GM19438 (cell line): ENCODE measurements at regions not wholly inside any gene's neighbourhood (a gene's known extent, or its start where the extent isn't known, plus 50 kb on each side); places are given as distances from the start of the nearest gene placed in this dataset.

Experiments
- ATAC-seq: cut with Tn5 transposase; IDR thresholded peaks from one replicate; pipeline ENCODE4 v1.9.1; 2021; ENCODE audit warnings: low read depth; ENCODE audit not compliant: unreplicated experiment

DNA sequence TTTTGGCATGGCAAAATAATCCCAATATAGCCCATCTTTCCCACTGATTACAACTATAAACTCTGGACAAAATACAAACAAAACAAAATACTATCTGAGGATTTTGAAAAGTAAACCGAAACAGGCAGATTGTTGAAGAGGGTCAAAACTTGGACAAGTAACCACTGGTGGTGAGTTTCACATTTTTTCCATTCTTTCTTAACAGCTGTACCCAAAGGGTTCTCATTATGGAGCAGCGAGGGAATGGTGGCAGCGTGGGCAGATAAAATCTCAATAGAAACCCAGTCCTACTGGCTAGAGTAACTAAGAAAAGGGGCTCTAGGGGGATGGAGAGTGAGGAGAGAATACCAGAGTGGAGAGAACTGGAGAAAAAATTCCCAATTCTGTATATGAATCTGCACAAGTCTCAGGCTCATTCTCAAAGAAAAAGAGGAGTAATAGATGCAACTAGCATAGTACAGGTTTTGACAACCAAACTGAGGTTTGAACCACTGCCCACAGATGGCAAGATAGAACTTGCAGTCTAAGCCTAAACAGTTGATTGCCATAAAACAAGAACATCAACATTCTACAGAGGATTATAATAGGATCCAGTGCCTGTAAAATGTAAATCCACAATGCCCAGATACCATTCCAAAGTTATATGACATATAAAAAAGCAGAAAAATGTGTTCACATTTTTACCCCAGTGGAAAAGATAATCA, 284.5 kb downstream of the KCNRG start:
- no peak for ATAC-seq

DNA sequence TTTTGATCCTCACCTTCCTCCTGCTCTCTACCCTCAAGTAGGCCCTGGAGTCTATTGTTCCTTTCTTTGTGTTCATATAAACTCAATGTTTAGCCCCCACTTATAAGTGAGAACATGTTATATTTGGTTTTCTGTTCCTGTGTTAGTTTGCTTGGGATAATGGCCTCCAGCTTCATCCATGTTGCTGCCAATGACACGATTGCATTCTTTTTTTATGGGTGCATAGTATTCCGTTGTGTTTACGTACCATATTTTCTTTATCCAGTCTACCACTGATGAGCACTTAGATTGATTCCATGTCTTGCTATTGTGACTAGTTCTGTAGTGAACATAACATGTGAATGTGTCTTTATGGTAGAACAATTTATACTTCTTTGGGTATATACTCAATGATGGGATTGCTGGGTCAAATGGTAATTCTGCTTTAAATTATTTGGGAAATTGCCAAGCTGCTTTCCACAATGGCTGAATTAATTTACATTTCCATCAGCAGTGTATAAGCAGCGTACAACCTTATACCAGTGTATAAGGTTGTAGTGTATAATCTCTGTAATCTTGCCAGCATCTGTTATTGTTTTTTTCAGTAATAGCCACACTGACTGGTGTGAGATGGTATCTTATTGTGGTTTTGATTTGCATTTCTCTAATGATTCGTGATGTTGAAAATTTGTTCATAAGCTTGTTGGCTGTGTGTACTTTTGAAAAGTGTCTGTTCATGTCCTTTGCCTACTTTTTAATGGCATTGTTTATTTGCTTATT, 288.9 kb downstream of the KCNRG start:
- ATAC-seq: no peak

DNA sequence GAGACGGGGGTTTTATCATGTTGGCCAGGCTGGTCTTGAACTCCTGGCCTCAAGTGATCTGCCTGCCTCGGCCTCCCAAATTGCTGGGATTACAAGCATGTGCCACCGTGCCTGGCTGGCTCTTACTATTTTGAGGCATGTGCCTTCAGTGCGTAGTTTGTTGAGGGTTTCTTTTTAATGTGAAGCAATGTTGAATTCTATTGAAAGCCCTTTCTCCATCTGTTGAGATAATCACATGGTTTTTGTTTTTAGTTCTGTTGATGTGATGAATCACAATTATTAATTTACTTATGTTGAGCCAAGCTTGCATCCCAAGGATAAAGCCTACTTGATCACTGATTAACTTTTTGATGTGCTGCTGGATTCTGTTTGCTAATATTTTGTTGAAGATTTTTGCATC, 290.9 kb downstream of the KCNRG start:
- ATAC-seq: no peak

DNA sequence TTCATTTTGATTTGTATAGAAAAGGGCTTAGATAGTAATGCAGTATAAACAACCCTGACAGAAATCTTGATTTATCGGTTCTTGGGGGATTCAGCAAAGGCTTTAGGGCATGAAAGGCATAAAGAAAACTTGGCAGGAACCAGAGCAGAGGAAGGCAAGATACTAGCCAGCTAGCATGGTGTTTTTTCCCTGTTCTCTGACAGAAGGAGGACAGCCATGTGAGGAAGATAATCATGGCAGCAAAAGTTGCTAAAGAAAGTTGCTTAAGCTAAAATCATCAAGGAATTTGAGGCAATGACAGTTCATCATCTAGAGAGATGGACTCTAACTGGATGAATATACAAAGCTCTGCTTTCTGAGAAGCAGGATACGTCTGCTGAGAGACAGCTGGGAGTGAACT, 294.1 kb downstream of the KCNRG start:
- no peak for ATAC-seq

DNA sequence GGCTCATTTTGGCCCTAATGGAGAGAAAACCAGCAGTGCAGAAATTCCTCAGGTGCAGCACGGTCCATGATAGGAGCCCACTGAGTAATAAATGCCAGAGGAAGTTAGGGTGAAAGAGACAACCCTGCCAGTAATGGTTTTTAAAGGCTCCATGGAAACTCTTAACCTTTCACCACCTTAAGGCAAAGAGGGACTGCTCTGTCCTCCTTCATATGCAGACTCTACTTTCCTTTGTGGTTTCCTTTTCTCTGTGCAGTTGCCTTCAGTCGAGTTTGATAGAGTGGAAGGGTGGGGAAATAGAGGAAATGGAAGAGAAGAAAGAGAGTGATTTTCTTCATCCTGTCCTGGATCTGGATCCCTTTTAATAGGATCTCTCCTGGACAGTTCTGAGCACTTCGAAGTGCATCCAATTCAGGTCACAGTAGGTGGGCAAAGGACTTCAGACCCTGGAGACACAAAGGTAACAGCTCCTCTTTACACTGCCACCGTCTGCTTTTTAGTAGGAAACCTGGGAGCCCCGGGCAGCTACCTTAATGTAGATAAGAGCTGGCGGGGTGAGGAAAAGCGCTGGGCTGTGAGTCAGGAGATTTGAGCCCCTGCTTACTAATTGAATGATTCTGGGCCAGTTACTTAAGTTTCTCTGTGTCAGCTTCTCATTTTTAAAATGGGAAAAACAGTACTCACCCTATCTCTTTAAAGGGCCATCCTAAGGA, 294.8 kb downstream of the KCNRG start:
- no peak for ATAC-seq

DNA sequence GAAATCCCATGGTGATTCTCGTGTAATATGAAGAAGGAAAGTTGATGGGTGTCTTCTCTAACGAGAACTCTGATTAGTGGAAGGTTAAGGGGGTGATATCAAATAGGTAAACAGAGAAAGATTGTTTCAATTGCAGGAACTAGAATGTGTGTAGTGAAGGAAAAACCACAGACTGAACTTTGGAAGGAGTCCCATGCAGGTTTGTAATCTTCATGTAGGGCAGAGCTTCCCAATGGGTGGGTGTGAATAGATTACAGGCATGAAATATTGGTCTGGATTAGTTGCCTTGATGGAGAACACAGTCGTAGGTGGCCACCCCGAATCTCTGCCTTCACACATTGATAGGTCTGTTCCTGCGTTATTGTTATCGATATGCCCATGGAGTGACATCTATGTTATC, 295.5 kb downstream of the KCNRG start:
- no peak for ATAC-seq

DNA sequence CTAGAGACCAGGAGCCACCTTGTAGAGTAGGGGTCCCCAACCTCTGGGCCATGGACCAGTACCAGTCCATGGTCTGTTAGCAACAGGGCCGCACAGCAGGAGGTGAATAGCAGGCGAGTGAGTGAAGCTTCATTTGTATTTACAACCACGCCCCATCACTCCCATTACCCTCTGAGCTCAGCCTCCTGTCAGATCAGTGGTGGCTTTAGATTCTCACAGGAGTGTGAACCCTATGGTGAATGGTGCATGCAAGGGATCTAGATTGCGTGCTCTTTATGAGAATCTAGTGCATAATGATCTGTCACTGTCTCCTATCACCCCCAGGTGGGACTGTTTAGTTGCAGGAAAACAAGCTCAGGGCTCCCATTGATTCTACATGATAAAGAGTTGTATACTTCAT, 303.6 kb downstream of the KCNRG start:
- no peak for ATAC-seq

DNA sequence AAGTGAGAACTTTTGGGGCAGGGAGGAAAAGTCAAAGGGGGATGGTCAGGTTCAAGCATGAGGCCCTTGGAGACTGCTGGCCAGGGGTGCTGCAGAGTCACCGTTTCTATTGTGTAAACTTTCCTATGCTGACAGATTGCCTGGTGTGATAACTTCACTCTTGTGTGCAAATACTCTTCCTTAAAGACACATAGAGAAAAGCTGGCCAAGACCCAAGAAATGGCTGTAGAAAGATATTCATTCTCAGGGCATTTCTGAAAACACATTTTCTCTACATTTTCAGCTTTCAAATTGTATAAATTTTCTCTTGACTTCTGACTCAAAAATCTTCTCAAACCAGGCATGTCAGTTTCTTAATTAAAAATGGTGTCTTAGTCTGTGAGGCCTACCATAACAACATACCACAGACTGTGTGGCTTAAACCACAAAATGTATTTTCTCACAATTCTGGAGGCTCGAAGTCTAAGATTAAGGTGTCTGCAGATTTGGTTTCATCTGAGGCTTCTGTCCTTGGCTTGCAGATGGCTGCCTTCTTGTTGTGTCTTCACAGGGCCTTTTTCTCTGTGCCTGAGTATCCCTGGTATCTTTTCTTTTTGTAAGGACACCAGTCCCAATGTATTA, 304.5 kb downstream of the KCNRG start:
- no peak for ATAC-seq

DNA sequence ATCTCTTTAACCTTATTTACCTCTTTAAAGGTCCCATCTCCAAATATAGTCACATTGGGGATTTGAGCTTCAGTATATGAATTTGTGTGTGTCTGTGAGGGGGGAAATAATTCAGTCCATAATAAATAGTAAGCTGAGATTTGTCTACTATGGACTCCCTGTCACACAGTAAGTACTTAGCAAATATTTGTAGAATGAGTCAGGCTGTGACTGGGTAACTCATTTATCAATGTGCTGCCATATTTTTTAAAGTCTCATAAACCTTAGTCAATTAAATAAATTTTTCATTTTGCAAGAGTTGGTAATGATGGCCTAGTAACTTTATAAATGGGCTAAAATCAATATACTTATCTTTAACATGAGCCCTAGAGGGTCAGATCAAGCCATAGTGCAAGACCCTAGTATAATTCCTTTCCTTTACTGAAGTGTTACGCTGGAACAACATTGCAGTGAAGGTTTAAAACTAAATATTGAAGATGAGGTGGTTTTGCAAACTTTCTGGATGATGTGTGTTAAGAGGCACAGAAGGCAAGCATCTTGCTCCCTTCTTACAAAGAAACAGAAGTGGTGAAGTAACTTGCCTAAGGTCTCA, 305.1 kb downstream of the KCNRG start:
- ATAC-seq: no peak

DNA sequence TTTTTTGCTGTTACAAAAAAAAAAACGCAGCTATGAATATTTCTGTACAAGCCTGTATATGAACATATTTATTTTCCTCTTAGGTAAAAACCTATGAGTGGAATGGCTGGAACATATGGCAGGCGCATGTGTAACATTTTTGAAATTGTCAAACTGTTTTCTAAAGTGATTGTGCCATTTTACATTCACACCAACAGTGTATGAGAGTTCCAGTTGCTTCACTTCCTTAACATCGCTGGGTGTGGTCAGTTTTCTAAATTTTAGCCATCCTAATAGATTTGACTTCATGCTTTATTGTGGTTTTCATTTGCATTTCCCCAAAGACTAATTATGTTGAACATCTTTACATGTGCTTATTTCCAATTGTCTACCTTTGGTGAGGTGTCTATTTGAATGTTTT, 306.8 kb downstream of the KCNRG start:
- no peak for ATAC-seq

DNA sequence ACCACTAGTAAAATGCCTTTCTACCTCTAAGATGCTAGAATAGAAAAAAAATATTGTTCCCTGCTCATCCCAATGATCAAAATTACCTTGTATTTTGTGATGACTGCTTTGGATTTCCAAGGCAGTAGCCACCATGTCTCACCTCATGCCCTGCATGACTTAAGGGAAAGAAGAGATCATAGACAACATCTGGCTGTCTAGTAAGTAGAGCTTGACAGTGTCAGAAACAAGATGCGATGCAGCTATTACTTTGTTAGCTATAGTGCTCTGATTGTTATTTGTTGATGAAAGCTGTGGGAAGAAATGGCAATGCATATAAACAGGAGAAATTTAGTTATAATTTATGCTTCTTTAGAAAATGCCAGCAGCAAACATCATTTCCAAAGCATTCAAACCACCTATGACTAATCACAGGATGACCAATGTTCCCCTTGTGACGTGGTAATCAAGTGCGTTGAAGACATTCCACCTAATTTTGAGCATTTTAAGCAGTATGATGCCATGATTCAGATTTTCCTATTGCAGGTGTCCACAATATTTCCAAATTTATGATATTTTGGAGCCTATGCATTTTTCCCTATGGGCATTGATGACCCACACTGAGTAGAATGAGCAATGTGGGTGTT, 308.3 kb downstream of the KCNRG start:
- no peak for ATAC-seq

DNA sequence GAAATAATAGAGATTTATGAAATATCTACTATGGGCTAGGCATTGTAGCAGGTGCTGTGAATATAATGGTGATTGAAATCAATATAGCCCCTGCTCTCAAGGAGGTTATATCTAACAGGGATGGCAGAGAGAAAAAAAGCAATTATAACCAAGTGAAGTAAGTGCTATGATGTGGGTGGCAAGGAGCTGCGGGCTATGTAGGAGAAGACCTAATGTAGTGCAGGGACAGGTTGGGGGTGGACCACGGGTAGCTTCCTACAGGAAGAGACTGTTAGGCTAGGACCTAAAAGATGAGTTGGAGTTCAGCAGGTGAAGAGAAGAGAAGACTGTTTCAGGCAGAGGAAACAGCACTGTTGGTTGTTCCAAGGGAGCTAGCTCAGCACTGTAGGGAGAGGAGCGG, 311.0 kb downstream of the KCNRG start:
- ATAC-seq: no peak

DNA sequence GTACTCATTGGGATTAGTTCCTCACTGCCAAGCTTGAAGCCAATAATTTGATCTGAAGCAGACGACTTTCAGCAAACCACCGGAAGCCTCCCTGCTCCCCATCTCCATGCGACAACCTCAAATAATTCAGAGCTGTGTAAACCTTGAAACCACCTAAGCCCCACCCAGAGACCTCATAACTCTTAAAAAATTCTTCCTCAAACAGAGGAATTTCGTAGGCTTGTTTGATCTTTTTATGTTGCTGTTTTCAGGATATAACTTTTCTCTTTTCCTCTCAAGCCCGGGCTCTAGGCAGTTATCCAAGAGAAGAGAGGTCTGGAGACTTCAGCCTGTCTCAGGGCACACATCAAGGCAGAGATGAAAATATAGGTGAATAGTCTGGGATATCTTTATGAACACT, 311.6 kb downstream of the KCNRG start:
- ATAC-seq: no peak

DNA sequence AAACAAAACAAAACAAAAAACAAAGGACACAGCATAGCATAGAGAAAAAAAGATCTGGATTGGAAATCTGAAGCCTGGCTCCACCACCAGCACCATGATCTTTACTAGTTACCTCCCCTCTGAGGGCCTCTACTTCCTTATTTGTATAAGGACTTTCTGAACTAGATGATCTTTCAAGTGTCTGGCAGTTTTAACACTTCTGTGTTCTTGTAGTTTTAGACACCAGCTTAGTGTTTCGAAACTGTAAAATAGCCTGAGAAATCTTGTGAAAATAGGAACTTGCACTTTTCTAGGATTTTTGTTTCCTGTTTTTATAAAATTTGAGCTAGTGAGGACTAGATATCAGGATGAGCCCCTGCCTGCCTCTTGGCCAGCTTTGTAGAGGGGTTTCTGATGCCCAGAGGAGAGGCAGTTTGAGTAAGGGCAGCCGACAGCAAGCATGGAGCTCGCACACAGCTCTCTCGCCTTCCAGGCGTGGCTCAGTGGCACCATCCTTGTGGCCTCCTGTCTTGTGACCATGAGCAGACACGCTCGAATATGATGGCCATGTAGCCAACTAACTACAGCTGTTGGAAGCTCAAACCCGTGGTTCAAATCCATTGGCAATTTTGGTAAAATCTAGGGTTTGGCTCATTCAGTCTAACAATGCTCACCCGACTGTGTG, 319.0 kb downstream of the KCNRG start:
- no peak for ATAC-seq

DNA sequence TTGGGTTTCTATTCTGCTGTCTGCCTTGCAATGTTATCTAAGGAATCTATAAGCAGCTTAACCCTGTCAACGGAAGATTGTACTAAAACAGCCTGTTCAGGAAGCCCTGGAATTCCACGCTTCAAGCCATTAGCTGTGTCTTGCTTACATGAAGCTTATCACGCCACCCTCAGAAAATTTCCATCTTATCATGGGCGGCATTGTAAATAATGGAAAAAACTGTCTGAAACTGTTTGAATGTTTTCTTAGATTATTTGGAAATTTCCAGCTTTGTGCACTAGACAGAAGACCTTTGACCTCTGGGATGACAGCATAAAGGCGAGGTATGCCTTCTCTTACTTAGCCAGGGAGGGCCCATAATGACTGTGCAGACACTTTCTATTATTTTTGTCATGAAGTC, 319.7 kb downstream of the KCNRG start:
- no peak for ATAC-seq

DNA sequence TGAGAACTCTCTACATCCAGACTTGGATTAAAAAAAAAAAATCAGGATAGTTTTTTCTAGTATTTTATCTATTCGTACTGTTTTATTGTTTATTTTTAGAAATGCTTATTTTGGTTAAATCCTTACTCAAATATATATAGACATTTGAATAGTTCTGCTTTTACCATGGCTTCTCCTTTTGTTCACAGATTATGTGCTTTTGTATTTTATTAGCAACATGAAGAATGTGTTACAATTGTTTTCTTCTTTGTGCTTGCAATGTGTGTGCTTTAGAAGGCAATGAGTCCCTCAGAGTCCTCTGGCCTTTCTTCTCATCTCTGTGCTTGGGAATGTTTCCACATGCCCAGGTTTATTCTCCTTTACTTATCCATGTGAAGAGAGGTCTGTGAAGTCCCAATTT, 324.0 kb downstream of the KCNRG start:
- no peak for ATAC-seq

DNA sequence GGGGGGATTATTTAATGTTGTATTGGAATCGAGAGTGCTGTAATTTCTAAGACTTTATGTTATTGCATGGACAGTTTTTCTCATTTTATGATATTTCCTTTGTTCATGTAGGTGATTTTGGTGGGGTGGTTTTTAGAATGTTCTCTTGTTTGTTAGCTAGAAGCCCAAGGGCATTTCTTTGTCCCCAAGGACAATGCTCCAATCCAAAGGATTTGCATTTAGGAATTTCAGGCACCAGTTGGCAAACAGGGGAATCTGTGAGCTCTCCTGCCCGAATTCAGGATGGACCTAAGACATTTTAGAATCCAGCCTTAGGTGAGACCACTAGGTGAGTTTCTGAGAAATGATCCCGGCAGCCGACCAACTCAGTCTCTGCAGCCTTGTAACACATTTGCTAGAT, 324.9 kb downstream of the KCNRG start:
- ATAC-seq: no peak

DNA sequence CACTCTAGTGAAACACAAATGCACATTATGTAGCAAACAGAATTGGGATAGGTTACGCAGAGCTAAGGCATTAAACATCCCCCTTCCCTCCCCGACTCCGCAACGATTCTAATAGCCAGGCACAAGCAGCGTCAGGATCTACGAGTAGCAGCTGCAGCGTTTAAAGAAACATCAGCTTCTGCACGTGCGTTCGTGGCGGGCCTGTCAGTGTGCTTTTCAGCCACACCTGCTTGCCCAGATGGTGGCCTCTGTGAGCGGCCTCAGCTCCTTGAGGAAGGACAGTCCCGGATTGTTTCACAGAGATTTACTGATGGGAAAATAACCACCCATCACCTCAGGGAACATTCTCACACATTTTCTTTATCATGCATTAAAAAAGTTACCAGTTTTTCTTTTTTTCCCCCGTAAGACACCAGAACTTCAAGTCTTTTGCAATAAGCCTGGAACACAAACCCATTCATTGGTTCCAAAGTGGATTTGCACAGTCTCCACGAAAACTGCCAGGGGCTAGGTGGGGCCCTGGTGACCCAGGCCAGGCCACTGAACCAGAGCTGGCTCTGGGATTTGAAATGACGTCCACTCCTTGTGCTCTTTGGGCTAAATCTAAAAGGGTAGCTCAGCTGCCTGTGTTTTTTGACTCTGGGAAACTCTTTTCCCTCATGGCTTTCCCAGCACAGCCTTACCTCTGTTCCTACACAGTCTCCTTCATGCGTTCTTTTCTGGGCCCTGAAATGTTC, 325.5 kb downstream of the KCNRG start:
- ATAC-seq: no peak

DNA sequence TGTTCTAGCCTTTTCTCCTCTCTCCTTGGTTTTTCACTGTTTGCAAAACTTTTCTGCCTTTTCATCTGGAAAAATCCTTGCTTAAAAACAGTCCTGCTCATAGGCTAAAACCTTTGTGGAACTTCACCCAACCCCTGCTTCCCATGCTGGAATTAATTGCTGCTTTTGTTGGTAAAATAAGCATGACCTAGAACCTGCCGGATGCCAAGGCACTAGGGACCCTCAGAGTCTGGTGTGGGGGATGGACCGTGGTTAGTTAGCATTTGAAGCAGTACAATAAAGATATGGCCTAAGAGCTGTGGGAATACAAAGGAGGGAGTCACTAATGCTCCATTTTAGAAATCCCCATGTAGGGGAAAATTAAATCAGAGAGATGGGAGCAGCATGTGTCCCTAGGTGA, 326.3 kb downstream of the KCNRG start:
- ATAC-seq: no peak
